ENCODE measurements at regions not wholly inside any gene's neighbourhood (a gene's known extent, or its start where the extent isn't known, plus 50 kb on each side); places are given as distances from the start of the nearest gene placed in this dataset.

DNA sequence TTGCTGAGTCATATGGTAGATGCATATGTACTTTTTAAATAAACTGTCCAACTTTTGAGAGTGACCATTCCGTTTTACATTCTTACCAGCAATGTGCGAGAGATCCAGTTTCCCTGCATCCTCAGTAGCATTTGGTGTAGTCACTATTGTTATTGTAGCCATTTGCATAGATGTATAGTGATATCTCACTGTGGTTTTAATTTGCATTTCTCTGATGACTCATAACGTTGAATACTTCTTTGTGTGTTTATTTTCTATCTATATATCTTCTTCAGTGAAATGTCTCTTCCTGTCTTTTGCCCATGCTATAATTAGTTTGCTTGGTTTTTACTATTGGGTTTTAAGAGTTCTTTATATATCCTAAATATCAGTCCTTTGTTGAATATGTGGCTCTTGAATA lies 255.7 kb upstream of the GRM7 start:
- POLR2A ChIA-PET: no interaction called here
- CTCF ChIA-PET (ENCODE audit: low intra/inter-chr PET ratio): no interaction called here
- Histone ChIP-seq H3K4me3 (no peak overlapping the region), H3K79me2 (ENCODE audit: control insufficient read depth, insufficient read depth, low read length) (peaks cover 46% of the 10 kb centered on the region), H3K9me1 (ENCODE audit: control insufficient read depth, insufficient read depth, low read length) (no peaks in the 10 kb centered on the region), H3K27me3 (ENCODE audit: control insufficient read depth in 2 of 2, insufficient read depth in 2 of 2, low read length in 2 of 2) (no peaks in the 10 kb centered on the region), H3K36me3 (ENCODE audit: control insufficient read depth, insufficient read depth, low read length) (no peaks in the 10 kb centered on the region), H2AFZ (ENCODE audit: low read depth, low read length) (no peak overlapping the region), H3K9me3 (replicated peaks; ENCODE audit: control insufficient read depth, insufficient read depth, low read depth, low read length) (no peaks in the 10 kb centered on the region), H3K4me2 (ENCODE audit: insufficient read depth, low read length) (no peak overlapping the region), H3K27ac (ENCODE audit: extremely low read depth, low read depth, low read length) (no peak overlapping the region; the same call in 2 of the 3 replicates), H3K9ac (ENCODE audit: insufficient read depth in 1 of 2, low read depth in 2 of 2, low read length in 2 of 2) (no peak overlapping the region), H4K20me1 (replicated peaks; ENCODE audit: control insufficient read depth, insufficient read depth, low read length) (no peaks in the 10 kb centered on the region), H3K4me1 (replicated peaks in 1 of 2; ENCODE audit: control insufficient read depth in 2 of 2, insufficient read depth in 2 of 2, low read length in 2 of 2) (peaks cover 0 to 13% of the 10 kb centered on the region in 2 experiments; a peak in 2 of 5 replicates)
- intact Hi-C loops (cut with micrococcal nuclease) (no loop called here), in situ Hi-C loops (cut with MboI) (no loop called here)
- no TSS peak for BruUV-seq (replicated peaks)
- peak in 1 of 4 experiments; percentile 20 for DNase-seq (ENCODE audit: extremely low read depth in 1 of 4, low spot score in 3 of 4)
- ATAC-seq: peak; percentile 63
- FAIRE-seq: no peak
- 14% methylated on average over 3 of the region's 3 CpGs for WGBS (ENCODE audit: insufficient coverage, low coverage, missing lambda C conversion rate)
- TF ChIP-seq FOSL1 (tag; conservative IDR thresholded peaks at IDR 0.05): peak; percentile 81
- peak; percentile 29; the same call in 1 of the 2 replicates for TF ChIP-seq MAFF (IDR thresholded peaks at IDR 0.05; ENCODE audit: low read length)
- peak; percentile 46; the same call in 1 of the 2 replicates for TF ChIP-seq SMARCC2 (IDR thresholded peaks at IDR 0.05; ENCODE audit: low read depth)
- TF ChIP-seq MAFG (tag; conservative IDR thresholded peaks at IDR 0.05): peak; percentile 53; the same call in 1 of the 2 replicates
- TF ChIP-seq NFE2 (IDR thresholded peaks at IDR 0.05; ENCODE audit: low read depth): peak; percentile 44; the same call in 1 of the 2 replicates
- TF ChIP-seq BMI1 (IDR thresholded peaks at IDR 0.05; ENCODE audit: low read length): no peak
- TF ChIP-seq C11orf30 (IDR thresholded peaks at IDR 0.05; ENCODE audit: low read depth): peak; percentile 27; the same call in 1 of the 2 replicates
- TF ChIP-seq, protein P1, sequence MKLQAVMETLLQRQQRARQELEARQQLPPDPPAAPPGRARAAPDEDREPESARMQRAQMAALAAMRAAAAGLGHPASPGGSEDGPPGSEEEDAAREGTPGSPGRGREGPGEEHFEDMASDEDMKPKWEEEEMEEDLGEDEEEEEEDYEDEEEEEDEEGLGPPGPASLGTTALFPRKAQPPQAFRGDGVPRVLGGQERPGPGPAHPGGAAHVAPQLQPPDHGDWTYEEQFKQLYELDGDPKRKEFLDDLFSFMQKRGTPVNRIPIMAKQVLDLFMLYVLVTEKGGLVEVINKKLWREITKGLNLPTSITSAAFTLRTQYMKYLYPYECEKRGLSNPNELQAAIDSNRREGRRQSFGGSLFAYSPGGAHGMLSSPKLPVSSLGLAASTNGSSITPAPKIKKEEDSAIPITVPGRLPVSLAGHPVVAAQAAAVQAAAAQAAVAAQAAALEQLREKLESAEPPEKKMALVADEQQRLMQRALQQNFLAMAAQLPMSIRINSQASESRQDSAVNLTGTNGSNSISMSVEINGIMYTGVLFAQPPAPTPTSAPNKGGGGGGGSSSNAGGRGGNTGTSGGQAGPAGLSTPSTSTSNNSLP (IDR thresholded peaks at IDR 0.05; ENCODE audit: borderline replicate concordance, low read depth, low read length): 0 out of 2 replicates have a peak, but pooled peaks have one; percentile 41
- peak; percentile 89 for TF ChIP-seq ATF3 (IDR thresholded peaks at IDR 0.05)
- no peak for TF ChIP-seq ATF3 (CRISPR knock-in tag; conservative IDR thresholded peaks at IDR 0.05)
- peak; percentile 41 for TF ChIP-seq PKNOX1 (IDR thresholded peaks at IDR 0.05)
- TF ChIP-seq SOX6 (IDR thresholded peaks at IDR 0.05): peak; percentile 86
- TF ChIP-seq, protein P2, sequence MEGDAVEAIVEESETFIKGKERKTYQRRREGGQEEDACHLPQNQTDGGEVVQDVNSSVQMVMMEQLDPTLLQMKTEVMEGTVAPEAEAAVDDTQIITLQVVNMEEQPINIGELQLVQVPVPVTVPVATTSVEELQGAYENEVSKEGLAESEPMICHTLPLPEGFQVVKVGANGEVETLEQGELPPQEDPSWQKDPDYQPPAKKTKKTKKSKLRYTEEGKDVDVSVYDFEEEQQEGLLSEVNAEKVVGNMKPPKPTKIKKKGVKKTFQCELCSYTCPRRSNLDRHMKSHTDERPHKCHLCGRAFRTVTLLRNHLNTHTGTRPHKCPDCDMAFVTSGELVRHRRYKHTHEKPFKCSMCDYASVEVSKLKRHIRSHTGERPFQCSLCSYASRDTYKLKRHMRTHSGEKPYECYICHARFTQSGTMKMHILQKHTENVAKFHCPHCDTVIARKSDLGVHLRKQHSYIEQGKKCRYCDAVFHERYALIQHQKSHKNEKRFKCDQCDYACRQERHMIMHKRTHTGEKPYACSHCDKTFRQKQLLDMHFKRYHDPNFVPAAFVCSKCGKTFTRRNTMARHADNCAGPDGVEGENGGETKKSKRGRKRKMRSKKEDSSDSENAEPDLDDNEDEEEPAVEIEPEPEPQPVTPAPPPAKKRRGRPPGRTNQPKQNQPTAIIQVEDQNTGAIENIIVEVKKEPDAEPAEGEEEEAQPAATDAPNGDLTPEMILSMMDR (IDR thresholded peaks at IDR 0.05 in 2 of 3, conservative IDR thresholded peaks at IDR 0.05 in 1 of 3; ENCODE audit: insufficient read depth in 2 of 3, low read depth in 1 of 3, low read length in 3 of 3): no peak
- TF ChIP-seq SMARCE1 (IDR thresholded peaks at IDR 0.05): peak; percentile 30; the same call in 1 of the 2 replicates
- TF ChIP-seq, protein P3, sequence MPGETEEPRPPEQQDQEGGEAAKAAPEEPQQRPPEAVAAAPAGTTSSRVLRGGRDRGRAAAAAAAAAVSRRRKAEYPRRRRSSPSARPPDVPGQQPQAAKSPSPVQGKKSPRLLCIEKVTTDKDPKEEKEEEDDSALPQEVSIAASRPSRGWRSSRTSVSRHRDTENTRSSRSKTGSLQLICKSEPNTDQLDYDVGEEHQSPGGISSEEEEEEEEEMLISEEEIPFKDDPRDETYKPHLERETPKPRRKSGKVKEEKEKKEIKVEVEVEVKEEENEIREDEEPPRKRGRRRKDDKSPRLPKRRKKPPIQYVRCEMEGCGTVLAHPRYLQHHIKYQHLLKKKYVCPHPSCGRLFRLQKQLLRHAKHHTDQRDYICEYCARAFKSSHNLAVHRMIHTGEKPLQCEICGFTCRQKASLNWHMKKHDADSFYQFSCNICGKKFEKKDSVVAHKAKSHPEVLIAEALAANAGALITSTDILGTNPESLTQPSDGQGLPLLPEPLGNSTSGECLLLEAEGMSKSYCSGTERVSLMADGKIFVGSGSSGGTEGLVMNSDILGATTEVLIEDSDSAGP (CRISPR knock-in tag; IDR thresholded peaks at IDR 0.05): no peak
- TF ChIP-seq SMARCA4 (IDR thresholded peaks at IDR 0.05): 0 out of 2 replicates have a peak, but pooled peaks have one; percentile 39
- TF ChIP-seq MEIS2 (IDR thresholded peaks at IDR 0.05; ENCODE audit: partially characterized antibody): peak; percentile 48
- TF ChIP-seq ARID1B (IDR thresholded peaks at IDR 0.05): peak; percentile 55
